IMR-90 (cell line): ENCODE measurements at regions not wholly inside any gene's neighbourhood (a gene's known extent, or its start where the extent isn't known, plus 50 kb on each side); places are given as distances from the start of the nearest gene placed in this dataset.

Source experiments
- ATAC-seq: fragments of 200-7000 bp; cut with Tn5 transposase; 2 replicates; pipeline ENCODE4 v1.9.1; 2020; ENCODE audit warnings: low read depth, mild to moderate bottlenecking, moderate library complexity
- BruUV-seq: library from RNA; stranded (reverse); fragments of 400-500 nt; replicated peaks from 2 replicates; lab custom pipeline; 2021; lab: Mats Ljungman, UMichigan
- CTCF ChIA-PET: fragments of 300-600 bp; formaldehyde crosslinking; extraction: SDS; loops from one replicate; lab custom pipeline; 2021; ENCODE audit warnings: antibody characterized with exemption; lab: Yijun Ruan, JAX
- POLR2A ChIA-PET: fragments of 300-600 bp; sonication (Branson Sonifier 250); formaldehyde crosslinking; loops from one replicate; lab custom pipeline; 2022; ENCODE audit warnings: antibody characterized with exemption; ENCODE audit not compliant: unreplicated experiment; lab: Charles Lee
- DNase-seq: peaks from one replicate; pipeline ENCODE4 v3.0.0; 2013
- H2AFZ ChIP-seq: replicated peaks from 2 replicates; pipeline ENCODE3; 2013; ENCODE audit warnings: low read length, mild to moderate bottlenecking; ENCODE audit not compliant: poor library complexity
- H2AK5ac ChIP-seq: 2 replicates; pipeline ENCODE4 v1.6.1; 2013; ENCODE audit warnings: low read depth, low read length, inconsistent platforms
- H2AK9ac ChIP-seq: replicated peaks from 2 replicates; pipeline ENCODE3; 2013; ENCODE audit warnings: mild to moderate bottlenecking, low read depth, low read length, moderate library complexity; ENCODE audit not compliant: poor library complexity
- H2BK120ac ChIP-seq: 2 replicates; pipeline ENCODE4 v1.6.1; 2013; ENCODE audit warnings: low read depth, low read length, inconsistent platforms
- H2BK15ac ChIP-seq: 3 replicates; pipeline ENCODE4 v1.6.1; 2013; ENCODE audit warnings: low read depth, low read length, inconsistent platforms
- H2BK20ac ChIP-seq: 2 replicates; pipeline ENCODE4 v1.6.1; 2013; ENCODE audit warnings: low read depth, mild to moderate bottlenecking, inconsistent platforms, low read length, moderate library complexity
- H2BK5ac ChIP-seq: 2 replicates; pipeline ENCODE4 v1.6.1; 2013; ENCODE audit warnings: mild to moderate bottlenecking, low read depth, low read length, inconsistent platforms; ENCODE audit not compliant: poor library complexity, severe bottlenecking
- H3K14ac ChIP-seq: replicated peaks from 2 replicates; pipeline ENCODE4 v1.6.1; 2013; ENCODE audit warnings: low read depth, low read length, inconsistent platforms
- H3K18ac ChIP-seq: 2 replicates; pipeline ENCODE4 v1.6.1; 2013; ENCODE audit warnings: low read depth, low read length, control low read depth
- H3K23ac ChIP-seq: 2 replicates; pipeline ENCODE4 v1.6.1; 2013; ENCODE audit warnings: low read depth, low read length, inconsistent platforms
- H3K27ac ChIP-seq: 2 replicates; pipeline ENCODE4 v1.5.1; 2013; ENCODE audit warnings: mild to moderate bottlenecking, control low read depth, low read length; ENCODE audit not compliant: insufficient read depth
- H3K27me3 ChIP-seq: 2 replicates; pipeline ENCODE4 v1.6.1; 2013; ENCODE audit warnings: low read length; ENCODE audit not compliant: control insufficient read depth, insufficient read depth
- H3K36me3 ChIP-seq: 2 replicates; pipeline ENCODE4 v1.6.1; 2013; ENCODE audit warnings: low read length, mixed read lengths; ENCODE audit not compliant: control insufficient read depth, insufficient read depth
- H3K4ac ChIP-seq: 2 replicates; pipeline ENCODE4 v1.6.1; 2013; ENCODE audit warnings: low read depth, low read length, inconsistent platforms
- H3K4me1 ChIP-seq: 2 replicates; pipeline ENCODE4 v1.6.1; 2013; ENCODE audit warnings: low read length, mixed read lengths; ENCODE audit not compliant: control insufficient read depth, insufficient read depth
- H3K4me2 ChIP-seq: 2 replicates; pipeline ENCODE4 v1.6.1; 2013; ENCODE audit warnings: low read depth, mild to moderate bottlenecking, control low read depth, low read length, moderate library complexity
- H3K4me3 ChIP-seq: 2 replicates; pipeline ENCODE4 v1.5.1; 2013; ENCODE audit warnings: low read depth, mild to moderate bottlenecking, control low read depth, low read length, moderate library complexity; ENCODE audit not compliant: insufficient read depth
- H3K56ac ChIP-seq: 2 replicates; pipeline ENCODE4 v1.6.1; 2013; ENCODE audit warnings: low read length, inconsistent platforms; ENCODE audit not compliant: insufficient read depth; ENCODE audit errors: extremely low read depth
- H3K79me1 ChIP-seq, 2 experiments: 2 replicates each; pipeline ENCODE4 v1.6.1; 2013; ENCODE audit warnings: low read length in 2 of 2, inconsistent platforms in 1 of 2, low read depth in 1 of 2
- H3K9ac ChIP-seq: 2 replicates; pipeline ENCODE4 v1.6.1; 2013; ENCODE audit warnings: low read depth, low read length, control low read depth
- H3K9me1 ChIP-seq: 2 replicates; pipeline ENCODE4 v1.6.1; 2013; ENCODE audit warnings: low read length, inconsistent platforms; ENCODE audit not compliant: insufficient read depth
- H3K9me3 ChIP-seq: 2 replicates; pipeline ENCODE4 v1.6.1; 2013; ENCODE audit warnings: low read length; ENCODE audit not compliant: control insufficient read depth, insufficient read depth
- H4K20me1 ChIP-seq: 2 replicates; pipeline ENCODE4 v1.6.1; 2013; ENCODE audit warnings: low read length, inconsistent platforms; ENCODE audit not compliant: insufficient read depth
- H4K5ac ChIP-seq: 2 replicates; pipeline ENCODE4 v1.6.1; 2013; ENCODE audit warnings: mild to moderate bottlenecking, low read depth, low read length, control low read depth
- H4K8ac ChIP-seq, 2 experiments: 2 replicates each; pipeline ENCODE4 v1.6.1; 2013; ENCODE audit warnings: low read depth in 2 of 2, low read length in 2 of 2, control low read depth in 1 of 2, inconsistent platforms in 1 of 2
- H4K91ac ChIP-seq: 2 replicates; pipeline ENCODE4 v1.6.1; 2013; ENCODE audit warnings: low read depth, low read length, inconsistent platforms; ENCODE audit not compliant: insufficient read depth
- BHLHE40 ChIP-seq: fragments of 150-350 bp; IDR thresholded peaks from 2 replicates; pipeline ENCODE4 v1.6.1; 2016; ENCODE audit warnings: mild to moderate bottlenecking, low read depth, low read length
- CEBPB ChIP-seq: IDR thresholded peaks from 2 replicates; pipeline ENCODE4 v1.6.1; 2012; ENCODE audit warnings: low read depth, low read length, improper control_type of control experiment
- CHD1 ChIP-seq: IDR thresholded peaks from 2 replicates; pipeline ENCODE4 v1.6.1; 2012; ENCODE audit warnings: low read depth, low read length, improper control_type of control experiment
- FOS ChIP-seq: fragments of 150-350 bp; IDR thresholded peaks from 2 replicates; pipeline ENCODE4 v1.6.1; 2016; ENCODE audit warnings: low read depth, low read length
- MAFK ChIP-seq: IDR thresholded peaks from 2 replicates; pipeline ENCODE4 v1.6.1; 2012; ENCODE audit warnings: low read depth, low read length, improper control_type of control experiment
- MAZ ChIP-seq: IDR thresholded peaks from 2 replicates; pipeline ENCODE4 v1.6.1; 2012; ENCODE audit warnings: low read depth, mild to moderate bottlenecking, low read length, improper control_type of control experiment, moderate library complexity, borderline replicate concordance
- MXI1 ChIP-seq: IDR thresholded peaks from 2 replicates; pipeline ENCODE4 v1.6.1; 2012; ENCODE audit warnings: low read depth, mild to moderate bottlenecking, low read length, moderate library complexity, borderline replicate concordance
- NFE2L2 ChIP-seq: fragments of 150-350 bp; IDR thresholded peaks from 2 replicates; pipeline ENCODE4 v1.6.1; 2016; ENCODE audit warnings: low read depth, mild to moderate bottlenecking, low read length
- POLR2A ChIP-seq: IDR thresholded peaks from 2 replicates; pipeline ENCODE4 v1.6.1; 2012; ENCODE audit warnings: mild to moderate bottlenecking, low read depth, low read length
- RCOR1 ChIP-seq: IDR thresholded peaks from 2 replicates; pipeline ENCODE4 v1.6.1; 2012; ENCODE audit warnings: mild to moderate bottlenecking, low read length, improper control_type of control experiment; ENCODE audit not compliant: insufficient replicate concordance
- RFX5 ChIP-seq: IDR thresholded peaks from 2 replicates; pipeline ENCODE4 v1.8.0; 2012; ENCODE audit warnings: low read depth, mild to moderate bottlenecking, low read length, moderate library complexity
- SMC3 ChIP-seq: fragments of 150-350 bp; IDR thresholded peaks from 2 replicates; pipeline ENCODE4 v1.6.1; 2016; ENCODE audit warnings: low read depth, mild to moderate bottlenecking, antibody characterized with exemption, low read length, moderate library complexity
- WGBS, 2 experiments: methylation state at CpG; one replicate each; pipeline versions ENCODE4 v1.1.5 to v1.1.7; 2013; ENCODE audit warnings: missing lambda C conversion rate in 2 of 2; ENCODE audit not compliant: insufficient read length in 1 of 2; ENCODE audit errors: extremely low coverage in 2 of 2; 5-methylcytosine and 5-hydroxymethylcytosine counted together
- dilution Hi-C: fragments of 300-500 bp; cut with HindIII; formaldehyde crosslinking; loops from one replicate; pipeline ENCODE4 v1.14.3; 2018; ENCODE audit warnings: low sequenced_read_pairs; ENCODE audit not compliant: unreplicated experiment
- in situ Hi-C: fragments of 300-500 bp; cut with MboI; formaldehyde crosslinking; loops from 3 replicates; pipeline ENCODE4 v1.14.3; 2019; ENCODE audit warnings: low sequenced_read_pairs, inconsistent platforms, mixed read lengths
- intact Hi-C: fragments of 100-400 bp; cut with micrococcal nuclease; formaldehyde crosslinking; loops from 2 replicates; pipeline ENCODE4 v1.10.0; 2022
- TF ChIP-seq, protein P1 (sequence below): fragments of 150-350 bp; IDR thresholded peaks from 2 replicates; pipeline ENCODE4 v1.6.1; 2016; ENCODE audit warnings: low read depth, mild to moderate bottlenecking, low read length, moderate library complexity, borderline replicate concordance
- TF ChIP-seq, protein P2 (sequence below): conservative IDR thresholded peaks from 2 replicates; pipeline ENCODE4 v1.5.1; 2012; ENCODE audit warnings: mild to moderate bottlenecking, low read depth, low read length, improper control_type of control experiment
- TF ChIP-seq, protein P3 (sequence below): fragments of 150-350 bp; IDR thresholded peaks from 2 replicates; pipeline ENCODE4 v1.6.1; 2017; ENCODE audit warnings: mild to moderate bottlenecking, antibody characterized with exemption, low read length, low read depth

DNA sequence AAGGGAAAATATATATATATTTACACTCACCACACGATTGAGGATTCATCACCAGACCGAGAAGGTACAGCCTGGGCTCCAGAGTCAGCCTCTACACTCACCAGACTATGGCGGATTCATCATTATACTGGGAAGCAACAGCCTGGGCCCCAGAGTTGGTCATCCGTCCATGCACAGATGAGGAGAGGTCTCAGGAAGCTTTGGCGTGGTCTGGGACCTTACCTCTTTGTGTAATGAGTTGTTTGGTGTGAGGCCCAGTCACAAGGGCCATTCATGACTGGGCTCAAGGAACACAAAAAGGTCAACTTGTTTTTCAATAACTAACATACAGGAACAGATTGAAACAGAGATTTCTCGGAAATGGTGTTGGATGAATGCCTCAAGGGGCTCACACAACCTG, 926.1 kb downstream of the FAM133A start:
- Histone ChIP-seq H4K8ac (no peak overlapping the region), H2BK20ac (no peak overlapping the region), H3K9ac (no peak overlapping the region), H4K20me1 (no peaks in the 10 kb centered on the region), H3K79me1 (no peaks in the 10 kb centered on the region), H2BK15ac (no peak overlapping the region), H3K4ac (no peak overlapping the region), H2AK9ac (no peak overlapping the region), H3K56ac (no peak overlapping the region), H2AFZ (no peak overlapping the region), H4K5ac (no peak overlapping the region), H2BK5ac (no peak overlapping the region), H3K27me3 (no peaks in the 10 kb centered on the region), H4K91ac (no peak overlapping the region), H2BK120ac (no peak overlapping the region), H3K14ac (no peak overlapping the region), H3K4me1 (no peaks in the 10 kb centered on the region), H3K27ac (no peak overlapping the region), H3K9me1 (no peaks in the 10 kb centered on the region), H3K4me3 (no peak overlapping the region), H2AK5ac (no peak overlapping the region), H3K23ac (no peak overlapping the region), H3K4me2 (no peak overlapping the region), H3K36me3 (no peaks in the 10 kb centered on the region), H3K9me3 (no peaks in the 10 kb centered on the region), H3K18ac (no peak overlapping the region)
- intact Hi-C loops (no loop called here), dilution Hi-C loops (no loop called here), in situ Hi-C loops (no loop called here)
- CTCF ChIA-PET = no interaction called here
- DNase-seq (no peak), ATAC-seq (no peak)
- BruUV-seq = no TSS peak
- POLR2A ChIA-PET = no interaction called here
- WGBS, 2 experiments = no CpG with 5 or more reads among the region's 6 CpGs
- TF ChIP-seq, protein P1, sequence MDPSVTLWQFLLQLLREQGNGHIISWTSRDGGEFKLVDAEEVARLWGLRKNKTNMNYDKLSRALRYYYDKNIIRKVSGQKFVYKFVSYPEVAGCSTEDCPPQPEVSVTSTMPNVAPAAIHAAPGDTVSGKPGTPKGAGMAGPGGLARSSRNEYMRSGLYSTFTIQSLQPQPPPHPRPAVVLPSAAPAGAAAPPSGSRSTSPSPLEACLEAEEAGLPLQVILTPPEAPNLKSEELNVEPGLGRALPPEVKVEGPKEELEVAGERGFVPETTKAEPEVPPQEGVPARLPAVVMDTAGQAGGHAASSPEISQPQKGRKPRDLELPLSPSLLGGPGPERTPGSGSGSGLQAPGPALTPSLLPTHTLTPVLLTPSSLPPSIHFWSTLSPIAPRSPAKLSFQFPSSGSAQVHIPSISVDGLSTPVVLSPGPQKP = no peak
- TF ChIP-seq CHD1 (no peak), MAZ (no peak), MAFK (no peak), SMC3 (no peak), BHLHE40 (no peak), FOS (no peak), RFX5 (no peak), POLR2A (no peak), RCOR1 (no peak), CEBPB (no peak), MXI1 (no peak), NFE2L2 (no peak)
- TF ChIP-seq, protein P2, sequence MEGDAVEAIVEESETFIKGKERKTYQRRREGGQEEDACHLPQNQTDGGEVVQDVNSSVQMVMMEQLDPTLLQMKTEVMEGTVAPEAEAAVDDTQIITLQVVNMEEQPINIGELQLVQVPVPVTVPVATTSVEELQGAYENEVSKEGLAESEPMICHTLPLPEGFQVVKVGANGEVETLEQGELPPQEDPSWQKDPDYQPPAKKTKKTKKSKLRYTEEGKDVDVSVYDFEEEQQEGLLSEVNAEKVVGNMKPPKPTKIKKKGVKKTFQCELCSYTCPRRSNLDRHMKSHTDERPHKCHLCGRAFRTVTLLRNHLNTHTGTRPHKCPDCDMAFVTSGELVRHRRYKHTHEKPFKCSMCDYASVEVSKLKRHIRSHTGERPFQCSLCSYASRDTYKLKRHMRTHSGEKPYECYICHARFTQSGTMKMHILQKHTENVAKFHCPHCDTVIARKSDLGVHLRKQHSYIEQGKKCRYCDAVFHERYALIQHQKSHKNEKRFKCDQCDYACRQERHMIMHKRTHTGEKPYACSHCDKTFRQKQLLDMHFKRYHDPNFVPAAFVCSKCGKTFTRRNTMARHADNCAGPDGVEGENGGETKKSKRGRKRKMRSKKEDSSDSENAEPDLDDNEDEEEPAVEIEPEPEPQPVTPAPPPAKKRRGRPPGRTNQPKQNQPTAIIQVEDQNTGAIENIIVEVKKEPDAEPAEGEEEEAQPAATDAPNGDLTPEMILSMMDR = no peak
- TF ChIP-seq, protein P3, sequence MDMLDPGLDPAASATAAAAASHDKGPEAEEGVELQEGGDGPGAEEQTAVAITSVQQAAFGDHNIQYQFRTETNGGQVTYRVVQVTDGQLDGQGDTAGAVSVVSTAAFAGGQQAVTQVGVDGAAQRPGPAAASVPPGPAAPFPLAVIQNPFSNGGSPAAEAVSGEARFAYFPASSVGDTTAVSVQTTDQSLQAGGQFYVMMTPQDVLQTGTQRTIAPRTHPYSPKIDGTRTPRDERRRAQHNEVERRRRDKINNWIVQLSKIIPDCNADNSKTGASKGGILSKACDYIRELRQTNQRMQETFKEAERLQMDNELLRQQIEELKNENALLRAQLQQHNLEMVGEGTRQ = no peak
